Vagina (tissue), 2 donors: ENCODE measurements at regions not wholly inside any gene's neighbourhood (a gene's known extent, or its start where the extent isn't known, plus 50 kb on each side); places are given as distances from the start of the nearest gene placed in this dataset.

Experiments
- POLR2A ChIP-seq, 2 donors: fragments of 450-650 bp; IDR thresholded peaks; one replicate each; pipeline ENCODE4 v1.6.1; 2017; ENCODE audit warnings: antibody characterized with exemption in 2 of 2, mild to moderate bottlenecking in 2 of 2, moderate library complexity in 2 of 2
- POLR2AphosphoS5 ChIP-seq, 2 donors: sonication (generic); formaldehyde crosslinking; IDR thresholded peaks; one replicate each; pipeline ENCODE4 v1.9.0; 2017; ENCODE audit warnings: antibody characterized with exemption in 2 of 2, mild to moderate bottlenecking in 2 of 2, low read depth in 1 of 2; ENCODE audit not compliant: insufficient read depth in 1 of 2
- TF ChIP-seq, protein P1 (sequence below), 3 experiments: fragments of 450-650 bp in 2 of 3; fragments of 200-600 bp in 1 of 3; sonication (generic) in 1 of 3; IDR thresholded peaks; one replicate each; pipeline ENCODE4 v1.5.1; 2017 to 2019; ENCODE audit warnings: antibody characterized with exemption in 3 of 3, mild to moderate bottlenecking in 2 of 3, moderate library complexity in 2 of 3

GRCh38 chr5:178797546-178798440 is 62.0 kb upstream of the ZNF354B start:
- TF ChIP-seq, protein P1, sequence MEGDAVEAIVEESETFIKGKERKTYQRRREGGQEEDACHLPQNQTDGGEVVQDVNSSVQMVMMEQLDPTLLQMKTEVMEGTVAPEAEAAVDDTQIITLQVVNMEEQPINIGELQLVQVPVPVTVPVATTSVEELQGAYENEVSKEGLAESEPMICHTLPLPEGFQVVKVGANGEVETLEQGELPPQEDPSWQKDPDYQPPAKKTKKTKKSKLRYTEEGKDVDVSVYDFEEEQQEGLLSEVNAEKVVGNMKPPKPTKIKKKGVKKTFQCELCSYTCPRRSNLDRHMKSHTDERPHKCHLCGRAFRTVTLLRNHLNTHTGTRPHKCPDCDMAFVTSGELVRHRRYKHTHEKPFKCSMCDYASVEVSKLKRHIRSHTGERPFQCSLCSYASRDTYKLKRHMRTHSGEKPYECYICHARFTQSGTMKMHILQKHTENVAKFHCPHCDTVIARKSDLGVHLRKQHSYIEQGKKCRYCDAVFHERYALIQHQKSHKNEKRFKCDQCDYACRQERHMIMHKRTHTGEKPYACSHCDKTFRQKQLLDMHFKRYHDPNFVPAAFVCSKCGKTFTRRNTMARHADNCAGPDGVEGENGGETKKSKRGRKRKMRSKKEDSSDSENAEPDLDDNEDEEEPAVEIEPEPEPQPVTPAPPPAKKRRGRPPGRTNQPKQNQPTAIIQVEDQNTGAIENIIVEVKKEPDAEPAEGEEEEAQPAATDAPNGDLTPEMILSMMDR (IDR thresholded peaks at IDR 0.05) = no peak
- TF ChIP-seq POLR2A (IDR thresholded peaks at IDR 0.05) (no peak), POLR2AphosphoS5 (IDR thresholded peaks at IDR 0.05; ENCODE audit: insufficient read depth in 1 of 2, low read depth in 1 of 2) (no peak)
